ENCODE measurements at regions not wholly inside any gene's neighbourhood (a gene's known extent, or its start where the extent isn't known, plus 50 kb on each side); places are given as distances from the start of the nearest gene placed in this dataset.

GRCh38 chr2:215528555-215528954 is 92.7 kb upstream of the FN1 start:
- DNase-seq = no peak

GRCh38 chr2:215527736-215528135 is 91.9 kb upstream of the FN1 start:
- no peak for DNase-seq

- no peak for DNase-seq
Measured at GRCh38 chr2:215526341-215526740, 90.5 kb upstream of the FN1 start.

GRCh38 chr2:215522237-215522636 is 86.4 kb upstream of the FN1 start:
- DNase-seq = no peak

- DNase-seq = no peak
Measured at GRCh38 chr2:215521031-215521430, 85.2 kb upstream of the FN1 start.

- no peak for DNase-seq
Measured at GRCh38 chr2:215517391-215517790, 81.5 kb upstream of the FN1 start.

- no peak for DNase-seq
Measured at GRCh38 chr2:215514516-215514915, 78.6 kb upstream of the FN1 start.

GRCh38 chr2:215511454-215512346 is 75.8 kb upstream of the FN1 start:
- DNase-seq = no peak

GRCh38 chr2:215507836-215508235 is 72.0 kb upstream of the FN1 start:
- no peak for DNase-seq

- DNase-seq = no peak
Measured at GRCh38 chr2:215507136-215507535, 71.3 kb upstream of the FN1 start.

GRCh38 chr2:215506604-215506990 is 70.7 kb upstream of the FN1 start:
- no peak for DNase-seq

- no peak for DNase-seq
Measured at GRCh38 chr2:215505044-215505786, 69.3 kb upstream of the FN1 start.

- no peak for DNase-seq
Measured at GRCh38 chr2:215504547-215504946, 68.7 kb upstream of the FN1 start.

- DNase-seq = no peak
Measured at GRCh38 chr2:215503381-215503780, 67.5 kb upstream of the FN1 start.

GRCh38 chr2:215500466-215500865 is 64.6 kb upstream of the FN1 start:
- no peak for DNase-seq

- no peak for DNase-seq
Measured at GRCh38 chr2:215499331-215499730, 63.5 kb upstream of the FN1 start.

GRCh38 chr2:215498431-215498830 is 62.6 kb upstream of the FN1 start:
- DNase-seq = no peak

GRCh38 chr2:215493376-215493775 is 57.5 kb upstream of the FN1 start:
- no peak for DNase-seq

- no peak for DNase-seq
Measured at GRCh38 chr2:215489288-215489848, 53.5 kb upstream of the FN1 start.

- DNase-seq = no peak
Measured at GRCh38 chr2:215487002-215487372, 51.1 kb upstream of the FN1 start.

- no peak for DNase-seq
Measured at GRCh38 chr2:215486291-215487001, 50.6 kb upstream of the FN1 start.
